ENCODE measurements at regions not wholly inside any gene's neighbourhood (a gene's known extent, or its start where the extent isn't known, plus 50 kb on each side); places are given as distances from the start of the nearest gene placed in this dataset.
A peak's percentile ranks its signal among the peaks of the same experiment; 100 is the strongest.

DNA sequence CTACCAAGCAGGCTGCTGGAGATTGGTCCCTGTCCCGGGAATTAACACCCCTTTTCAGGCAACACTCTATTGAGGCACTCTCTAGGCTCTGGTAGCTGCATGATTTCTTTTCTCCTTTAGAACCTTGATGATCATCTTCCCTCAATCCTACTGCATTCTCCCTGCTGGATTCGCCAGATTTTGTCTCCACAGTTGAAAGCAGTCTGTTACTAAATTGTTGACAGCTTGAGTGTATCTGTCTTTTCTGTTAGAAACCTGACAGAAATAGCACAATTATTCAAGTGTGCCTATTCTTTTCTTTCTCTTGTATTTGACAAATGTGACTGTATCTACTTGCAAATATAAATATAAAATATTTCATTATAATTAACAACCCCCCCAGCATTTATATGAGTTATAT, 830.8 kb upstream of the CADM2 start:
- no peak overlapping the region for H2AFZ ChIP-seq (ENCODE audit: low read depth, low read length)

DNA sequence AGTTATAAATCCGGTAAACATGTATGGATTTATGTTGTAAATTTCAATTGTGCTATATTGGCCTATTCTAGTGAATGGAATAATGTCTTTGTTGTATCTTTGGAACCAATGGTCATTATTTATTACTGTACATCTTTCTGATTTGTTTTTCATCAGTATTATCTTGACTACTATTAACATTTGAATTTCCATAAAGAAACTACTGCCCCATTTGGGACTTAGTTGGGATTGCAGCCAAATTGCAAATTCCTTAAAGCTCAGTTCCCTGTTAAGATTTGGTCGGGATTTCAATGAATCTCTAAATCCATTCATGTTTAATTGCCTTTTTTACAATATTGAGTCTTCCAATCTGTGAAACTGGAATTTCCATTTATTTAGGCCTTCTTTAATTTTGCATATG, 822.4 kb upstream of the CADM2 start:
- no peak overlapping the region for H2AFZ ChIP-seq (ENCODE audit: low read depth, low read length)

More for the DNA sequence above, 830.8 kb upstream of the CADM2 start:
- no peak overlapping the region for H3K9ac ChIP-seq (ENCODE audit: low read length)
- no peaks in the 10 kb centered on the region for H4K20me1 ChIP-seq (ENCODE audit: insufficient read depth)
- no peak overlapping the region for H3K4me3 ChIP-seq (ENCODE audit: low read length)
- peak overlapping the region; percentile 29 for H3K27ac ChIP-seq (ENCODE audit: low read length)
- H3K27me3 ChIP-seq (ENCODE audit: insufficient read depth, low read depth, low read length), result no peaks in the 10 kb centered on the region
- no peaks in the 10 kb centered on the region for H3F3A ChIP-seq (ENCODE audit: insufficient read depth, low read length, poor library complexity, severe bottlenecking)
- H3K79me2 ChIP-seq (replicated peaks; ENCODE audit: insufficient read depth, low read length), result no peaks in the 10 kb centered on the region
- peak; percentile 93 for TF ChIP-seq EP300 (conservative IDR thresholded peaks at IDR 0.05; ENCODE audit: poor library complexity, severe bottlenecking)
- TF ChIP-seq, protein P1, sequence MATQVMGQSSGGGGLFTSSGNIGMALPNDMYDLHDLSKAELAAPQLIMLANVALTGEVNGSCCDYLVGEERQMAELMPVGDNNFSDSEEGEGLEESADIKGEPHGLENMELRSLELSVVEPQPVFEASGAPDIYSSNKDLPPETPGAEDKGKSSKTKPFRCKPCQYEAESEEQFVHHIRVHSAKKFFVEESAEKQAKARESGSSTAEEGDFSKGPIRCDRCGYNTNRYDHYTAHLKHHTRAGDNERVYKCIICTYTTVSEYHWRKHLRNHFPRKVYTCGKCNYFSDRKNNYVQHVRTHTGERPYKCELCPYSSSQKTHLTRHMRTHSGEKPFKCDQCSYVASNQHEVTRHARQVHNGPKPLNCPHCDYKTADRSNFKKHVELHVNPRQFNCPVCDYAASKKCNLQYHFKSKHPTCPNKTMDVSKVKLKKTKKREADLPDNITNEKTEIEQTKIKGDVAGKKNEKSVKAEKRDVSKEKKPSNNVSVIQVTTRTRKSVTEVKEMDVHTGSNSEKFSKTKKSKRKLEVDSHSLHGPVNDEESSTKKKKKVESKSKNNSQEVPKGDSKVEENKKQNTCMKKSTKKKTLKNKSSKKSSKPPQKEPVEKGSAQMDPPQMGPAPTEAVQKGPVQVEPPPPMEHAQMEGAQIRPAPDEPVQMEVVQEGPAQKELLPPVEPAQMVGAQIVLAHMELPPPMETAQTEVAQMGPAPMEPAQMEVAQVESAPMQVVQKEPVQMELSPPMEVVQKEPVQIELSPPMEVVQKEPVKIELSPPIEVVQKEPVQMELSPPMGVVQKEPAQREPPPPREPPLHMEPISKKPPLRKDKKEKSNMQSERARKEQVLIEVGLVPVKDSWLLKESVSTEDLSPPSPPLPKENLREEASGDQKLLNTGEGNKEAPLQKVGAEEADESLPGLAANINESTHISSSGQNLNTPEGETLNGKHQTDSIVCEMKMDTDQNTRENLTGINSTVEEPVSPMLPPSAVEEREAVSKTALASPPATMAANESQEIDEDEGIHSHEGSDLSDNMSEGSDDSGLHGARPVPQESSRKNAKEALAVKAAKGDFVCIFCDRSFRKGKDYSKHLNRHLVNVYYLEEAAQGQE (IDR thresholded peaks at IDR 0.05; ENCODE audit: borderline replicate concordance), result peak; percentile 68
- no peak for TF ChIP-seq EZH2 (IDR thresholded peaks at IDR 0.05; ENCODE audit: borderline replicate concordance, insufficient read depth, low read length, poor library complexity, severe bottlenecking)
- TF ChIP-seq, protein P2, sequence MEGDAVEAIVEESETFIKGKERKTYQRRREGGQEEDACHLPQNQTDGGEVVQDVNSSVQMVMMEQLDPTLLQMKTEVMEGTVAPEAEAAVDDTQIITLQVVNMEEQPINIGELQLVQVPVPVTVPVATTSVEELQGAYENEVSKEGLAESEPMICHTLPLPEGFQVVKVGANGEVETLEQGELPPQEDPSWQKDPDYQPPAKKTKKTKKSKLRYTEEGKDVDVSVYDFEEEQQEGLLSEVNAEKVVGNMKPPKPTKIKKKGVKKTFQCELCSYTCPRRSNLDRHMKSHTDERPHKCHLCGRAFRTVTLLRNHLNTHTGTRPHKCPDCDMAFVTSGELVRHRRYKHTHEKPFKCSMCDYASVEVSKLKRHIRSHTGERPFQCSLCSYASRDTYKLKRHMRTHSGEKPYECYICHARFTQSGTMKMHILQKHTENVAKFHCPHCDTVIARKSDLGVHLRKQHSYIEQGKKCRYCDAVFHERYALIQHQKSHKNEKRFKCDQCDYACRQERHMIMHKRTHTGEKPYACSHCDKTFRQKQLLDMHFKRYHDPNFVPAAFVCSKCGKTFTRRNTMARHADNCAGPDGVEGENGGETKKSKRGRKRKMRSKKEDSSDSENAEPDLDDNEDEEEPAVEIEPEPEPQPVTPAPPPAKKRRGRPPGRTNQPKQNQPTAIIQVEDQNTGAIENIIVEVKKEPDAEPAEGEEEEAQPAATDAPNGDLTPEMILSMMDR (IDR thresholded peaks at IDR 0.05; ENCODE audit: poor library complexity, severe bottlenecking), result no peak
- no peak for TF ChIP-seq SMC3 (conservative IDR thresholded peaks at IDR 0.05; ENCODE audit: poor library complexity)
- TF ChIP-seq MXI1 (conservative IDR thresholded peaks at IDR 0.05; ENCODE audit: poor library complexity, severe bottlenecking), result no peak
- TF ChIP-seq TAF1 (IDR thresholded peaks at IDR 0.05; ENCODE audit: low read depth), result no peak
- no peak for TF ChIP-seq RAD21 (conservative IDR thresholded peaks at IDR 0.05)
- TF ChIP-seq POLR2AphosphoS5 (IDR thresholded peaks at IDR 0.05), result peak; percentile 63
- no peaks in the 10 kb centered on the region for H3K36me3 ChIP-seq (ENCODE audit: insufficient read depth, low read length)
- H3K4me2 ChIP-seq (ENCODE audit: low read length), result no peak overlapping the region
- H3K9me2 ChIP-seq (ENCODE audit: insufficient read depth, low read length), result no peaks in the 10 kb centered on the region
- no peaks in the 10 kb centered on the region for H3K9me3 ChIP-seq (ENCODE audit: low read length)

More for the DNA sequence above, 822.4 kb upstream of the CADM2 start:
- Histone ChIP-seq H3K9ac (ENCODE audit: low read length) (no peak overlapping the region), H3K36me3 (ENCODE audit: insufficient read depth, low read length) (no peaks in the 10 kb centered on the region), H3F3A (ENCODE audit: insufficient read depth, low read length, poor library complexity, severe bottlenecking) (no peaks in the 10 kb centered on the region), H3K4me3 (ENCODE audit: low read length) (no peak overlapping the region), H3K9me2 (ENCODE audit: insufficient read depth, low read length) (no peaks in the 10 kb centered on the region), H4K20me1 (ENCODE audit: insufficient read depth) (no peaks in the 10 kb centered on the region), H3K9me3 (ENCODE audit: low read length) (no peaks in the 10 kb centered on the region), H3K79me2 (replicated peaks; ENCODE audit: insufficient read depth, low read length) (no peaks in the 10 kb centered on the region), H3K27ac (ENCODE audit: low read length) (no peak overlapping the region), H3K4me2 (ENCODE audit: low read length) (no peak overlapping the region), H3K27me3 (ENCODE audit: insufficient read depth, low read depth, low read length) (no peaks in the 10 kb centered on the region)
- TF ChIP-seq MXI1 (conservative IDR thresholded peaks at IDR 0.05; ENCODE audit: poor library complexity, severe bottlenecking), result no peak
- no peak for TF ChIP-seq EZH2 (IDR thresholded peaks at IDR 0.05; ENCODE audit: borderline replicate concordance, insufficient read depth, low read length, poor library complexity, severe bottlenecking)
- TF ChIP-seq EP300 (conservative IDR thresholded peaks at IDR 0.05; ENCODE audit: poor library complexity, severe bottlenecking), result no peak
- no peak for TF ChIP-seq POLR2AphosphoS5 (IDR thresholded peaks at IDR 0.05)
- TF ChIP-seq, protein P1 (IDR thresholded peaks at IDR 0.05; ENCODE audit: borderline replicate concordance), result no peak
- TF ChIP-seq, protein P2 (IDR thresholded peaks at IDR 0.05; ENCODE audit: poor library complexity, severe bottlenecking), result no peak
- TF ChIP-seq TAF1 (IDR thresholded peaks at IDR 0.05; ENCODE audit: low read depth), result no peak
- TF ChIP-seq SMC3 (conservative IDR thresholded peaks at IDR 0.05; ENCODE audit: poor library complexity), result no peak
- TF ChIP-seq RAD21 (conservative IDR thresholded peaks at IDR 0.05), result no peak
